Astrocyte (in vitro differentiated cells and primary cell): ENCODE measurements at regions not wholly inside any gene's neighbourhood (a gene's known extent, or its start where the extent isn't known, plus 50 kb on each side); places are given as distances from the start of the nearest gene placed in this dataset.

ENCODE experiments used
- DNase-seq: peaks from one replicate; pipeline ENCODE4 v3.0.0-alpha.2; 2010; ENCODE audit warnings: low read depth
- FAIRE-seq: peaks from 2 replicates; lab custom pipeline; 2011; peaks lifted over from hg19 to GRCh38; lab: Jason Lieb, UNC
- H2AFZ ChIP-seq: 2 replicates; pipeline ENCODE4 v1.6.0; 2012; ENCODE audit warnings: low read depth, low read length, inconsistent platforms
- H3K27ac ChIP-seq: 2 replicates; pipeline ENCODE4 v1.5.1; 2011; ENCODE audit warnings: low read depth, low read length, inconsistent platforms
- H3K27me3 ChIP-seq: 2 replicates; pipeline ENCODE4 v1.6.0; 2011; ENCODE audit warnings: low read length, inconsistent platforms; ENCODE audit not compliant: insufficient read depth
- H3K36me3 ChIP-seq: 2 replicates; pipeline ENCODE4 v1.5.1; 2011; ENCODE audit warnings: low read length, inconsistent platforms; ENCODE audit not compliant: insufficient read depth
- H3K4me1 ChIP-seq: 2 replicates; pipeline ENCODE4 v1.5.1; 2011; ENCODE audit warnings: low read length, inconsistent platforms; ENCODE audit not compliant: insufficient read depth
- H3K4me2 ChIP-seq: 2 replicates; pipeline ENCODE4 v1.6.0; 2012; ENCODE audit warnings: low read length, inconsistent platforms
- H3K4me3 ChIP-seq: 2 replicates; pipeline ENCODE4 v1.5.1; 2011; ENCODE audit warnings: low read depth, mild to moderate bottlenecking, low read length, inconsistent platforms; ENCODE audit not compliant: insufficient read depth
- H3K79me2 ChIP-seq: 2 replicates; pipeline ENCODE4 v1.6.0; 2012; ENCODE audit warnings: mild to moderate bottlenecking, low read length, inconsistent platforms; ENCODE audit not compliant: insufficient read depth
- H3K9ac ChIP-seq: 2 replicates; pipeline ENCODE4 v1.6.0; 2012; ENCODE audit warnings: mild to moderate bottlenecking, low read length, inconsistent platforms
- H3K9me3 ChIP-seq: 2 replicates; pipeline ENCODE4 v1.5.1; 2012; ENCODE audit warnings: low read depth, mild to moderate bottlenecking, low read length, inconsistent platforms; ENCODE audit not compliant: insufficient read depth
- H4K20me1 ChIP-seq: 2 replicates; pipeline ENCODE4 v1.6.0; 2012; ENCODE audit warnings: low read length, inconsistent platforms; ENCODE audit not compliant: insufficient read depth
- H3K27ac Mint-ChIP-seq: one replicate; pipeline ENCODE4 v1.8.0; 2021; ENCODE audit warnings: mild to moderate bottlenecking, mixed read lengths; ENCODE audit not compliant: unreplicated experiment
- H3K27me3 Mint-ChIP-seq: one replicate; pipeline ENCODE4 v1.8.0; 2021; ENCODE audit warnings: low read depth, mixed read lengths; ENCODE audit not compliant: unreplicated experiment
- H3K36me3 Mint-ChIP-seq: one replicate; pipeline ENCODE4 v1.8.0; 2021; ENCODE audit warnings: low read depth, mixed read lengths; ENCODE audit not compliant: unreplicated experiment
- H3K4me1 Mint-ChIP-seq: one replicate; pipeline ENCODE4 v1.8.0; 2021; ENCODE audit warnings: low read depth, mixed read lengths; ENCODE audit not compliant: unreplicated experiment
- H3K4me3 Mint-ChIP-seq: one replicate; pipeline ENCODE4 v1.8.0; 2021; ENCODE audit warnings: mild to moderate bottlenecking, moderate library complexity, mixed read lengths; ENCODE audit not compliant: unreplicated experiment
- H3K9me3 Mint-ChIP-seq: one replicate; pipeline ENCODE4 v1.8.0; 2021; ENCODE audit warnings: mild to moderate bottlenecking, mixed read lengths; ENCODE audit not compliant: unreplicated experiment
- CTCF ChIP-seq: IDR thresholded peaks from 2 replicates; pipeline ENCODE4 v1.5.1; 2011; ENCODE audit warnings: low read depth, mild to moderate bottlenecking, inconsistent platforms, low read length, moderate library complexity; ENCODE audit not compliant: insufficient read depth
- EZH2 ChIP-seq: IDR thresholded peaks from 2 replicates; pipeline ENCODE4 v1.6.1; 2012; ENCODE audit warnings: mild to moderate bottlenecking, low read length, inconsistent platforms; ENCODE audit not compliant: insufficient read depth

- Histone ChIP-seq H3K4me3 (no peak overlapping the region), H3K79me2 (no peaks in the 10 kb centered on the region), H3K36me3 (no peaks in the 10 kb centered on the region), H3K4me1 (no peaks in the 10 kb centered on the region), H3K9me3 (no peaks in the 10 kb centered on the region), H4K20me1 (no peaks in the 10 kb centered on the region), H3K27me3 (peaks cover 15% of the 10 kb centered on the region), H3K4me2 (peak overlapping the region; percentile 8), H3K27ac (no peak overlapping the region), H2AFZ (no peak overlapping the region), H3K9ac (no peak overlapping the region)
- FAIRE-seq (no peak), DNase-seq (peak; percentile 19)
- Mint-ChIP-seq H3K36me3 (no peaks in the 10 kb centered on the region), H3K4me1 (peaks cover 10% of the 10 kb centered on the region), H3K4me3 (no peak overlapping the region), H3K27me3 (peaks cover 31% of the 10 kb centered on the region), H3K27ac (peak overlapping the region; percentile 66), H3K9me3 (no peaks in the 10 kb centered on the region)
- no peak for TF ChIP-seq CTCF
Observed at GRCh38 chr10:78292982-78293865, 259.6 kb downstream of the RPS24 start.

GRCh38 chr10:78295242-78295641, 261.6 kb downstream of the RPS24 start:
- Histone ChIP-seq H3K27me3 (peaks cover 12% of the 10 kb centered on the region), H3K4me3 (no peak overlapping the region), H3K79me2 (no peaks in the 10 kb centered on the region), H3K4me2 (no peak overlapping the region), H3K27ac (no peak overlapping the region), H4K20me1 (no peaks in the 10 kb centered on the region), H2AFZ (no peak overlapping the region), H3K36me3 (no peaks in the 10 kb centered on the region), H3K4me1 (no peaks in the 10 kb centered on the region), H3K9me3 (no peaks in the 10 kb centered on the region), H3K9ac (no peak overlapping the region)
- Mint-ChIP-seq H3K27ac (no peak overlapping the region), H3K4me1 (peaks cover 6% of the 10 kb centered on the region), H3K9me3 (no peaks in the 10 kb centered on the region), H3K27me3 (peaks cover 22% of the 10 kb centered on the region), H3K36me3 (peaks cover 3% of the 10 kb centered on the region), H3K4me3 (no peak overlapping the region)
- DNase-seq, result no peak
- TF ChIP-seq EZH2 (no peak), CTCF (no peak)
- FAIRE-seq, result peak; percentile 37

- TF ChIP-seq CTCF (no peak), EZH2 (no peak)
- Mint-ChIP-seq H3K27me3 (peaks cover 14% of the 10 kb centered on the region), H3K9me3 (no peaks in the 10 kb centered on the region), H3K4me3 (no peak overlapping the region), H3K27ac (no peak overlapping the region), H3K4me1 (peaks cover 6% of the 10 kb centered on the region), H3K36me3 (peaks cover 3% of the 10 kb centered on the region)
- no peak for DNase-seq
- Histone ChIP-seq H3K27ac (no peak overlapping the region), H3K79me2 (no peaks in the 10 kb centered on the region), H3K4me3 (no peak overlapping the region), H3K4me1 (no peaks in the 10 kb centered on the region), H3K36me3 (no peaks in the 10 kb centered on the region), H3K4me2 (no peak overlapping the region), H3K9ac (no peak overlapping the region), H4K20me1 (no peaks in the 10 kb centered on the region), H3K9me3 (no peaks in the 10 kb centered on the region), H2AFZ (no peak overlapping the region), H3K27me3 (peaks cover 5% of the 10 kb centered on the region)
- FAIRE-seq, result no peak
Observed at GRCh38 chr10:78296785-78297184, 263.1 kb downstream of the RPS24 start.
